ENCODE measurements at regions not wholly inside any gene's neighbourhood (a gene's known extent, or its start where the extent isn't known, plus 50 kb on each side); places are given as distances from the start of the nearest gene placed in this dataset.

DNA sequence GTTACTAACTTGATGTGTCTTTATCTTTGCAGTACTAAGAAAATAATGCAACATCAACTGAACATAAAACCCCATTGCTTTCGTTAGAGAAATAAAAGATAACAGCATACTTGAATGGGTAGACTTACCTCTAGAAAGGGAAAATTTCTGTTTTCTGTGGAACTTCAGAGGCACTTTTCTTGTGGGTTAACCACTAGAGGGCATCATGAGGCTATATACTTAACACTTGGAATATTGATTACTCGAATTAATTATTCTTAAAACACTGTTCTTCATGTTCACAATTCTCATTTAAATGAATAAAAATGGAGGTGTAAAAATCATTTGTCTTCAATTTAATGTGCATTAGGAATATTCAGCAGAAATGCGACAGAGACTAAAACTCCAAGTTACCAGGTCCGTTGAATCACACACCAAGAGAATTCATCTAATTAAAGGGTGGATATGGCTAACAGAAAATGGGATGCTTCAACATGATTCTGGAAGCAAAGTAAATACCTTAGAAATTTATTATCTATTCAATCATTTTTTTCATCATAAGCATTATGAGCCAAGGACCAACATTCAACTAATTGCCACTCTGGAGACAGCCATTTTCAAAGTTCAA is 330.8 kb upstream of the PREP start:
- TF ChIP-seq, protein P1, sequence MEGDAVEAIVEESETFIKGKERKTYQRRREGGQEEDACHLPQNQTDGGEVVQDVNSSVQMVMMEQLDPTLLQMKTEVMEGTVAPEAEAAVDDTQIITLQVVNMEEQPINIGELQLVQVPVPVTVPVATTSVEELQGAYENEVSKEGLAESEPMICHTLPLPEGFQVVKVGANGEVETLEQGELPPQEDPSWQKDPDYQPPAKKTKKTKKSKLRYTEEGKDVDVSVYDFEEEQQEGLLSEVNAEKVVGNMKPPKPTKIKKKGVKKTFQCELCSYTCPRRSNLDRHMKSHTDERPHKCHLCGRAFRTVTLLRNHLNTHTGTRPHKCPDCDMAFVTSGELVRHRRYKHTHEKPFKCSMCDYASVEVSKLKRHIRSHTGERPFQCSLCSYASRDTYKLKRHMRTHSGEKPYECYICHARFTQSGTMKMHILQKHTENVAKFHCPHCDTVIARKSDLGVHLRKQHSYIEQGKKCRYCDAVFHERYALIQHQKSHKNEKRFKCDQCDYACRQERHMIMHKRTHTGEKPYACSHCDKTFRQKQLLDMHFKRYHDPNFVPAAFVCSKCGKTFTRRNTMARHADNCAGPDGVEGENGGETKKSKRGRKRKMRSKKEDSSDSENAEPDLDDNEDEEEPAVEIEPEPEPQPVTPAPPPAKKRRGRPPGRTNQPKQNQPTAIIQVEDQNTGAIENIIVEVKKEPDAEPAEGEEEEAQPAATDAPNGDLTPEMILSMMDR (IDR thresholded peaks at IDR 0.05), result peak; percentile 29; the same call in 2 of the 3 replicates
- TF ChIP-seq POLR2A (IDR thresholded peaks at IDR 0.05; ENCODE audit: low read length) (no peak), JUNB (IDR thresholded peaks at IDR 0.05) (no peak), HOXB5 (CRISPR knock-in tag; IDR thresholded peaks at IDR 0.05) (no peak), CHD2 (IDR thresholded peaks at IDR 0.05; ENCODE audit: low read length, partially characterized antibody) (no peak), JUN (IDR thresholded peaks at IDR 0.05) (no peak)
- TF ChIP-seq, protein P2, sequence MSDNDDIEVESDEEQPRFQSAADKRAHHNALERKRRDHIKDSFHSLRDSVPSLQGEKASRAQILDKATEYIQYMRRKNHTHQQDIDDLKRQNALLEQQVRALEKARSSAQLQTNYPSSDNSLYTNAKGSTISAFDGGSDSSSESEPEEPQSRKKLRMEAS (IDR thresholded peaks at IDR 0.05), result no peak
- TF ChIP-seq, protein P3, sequence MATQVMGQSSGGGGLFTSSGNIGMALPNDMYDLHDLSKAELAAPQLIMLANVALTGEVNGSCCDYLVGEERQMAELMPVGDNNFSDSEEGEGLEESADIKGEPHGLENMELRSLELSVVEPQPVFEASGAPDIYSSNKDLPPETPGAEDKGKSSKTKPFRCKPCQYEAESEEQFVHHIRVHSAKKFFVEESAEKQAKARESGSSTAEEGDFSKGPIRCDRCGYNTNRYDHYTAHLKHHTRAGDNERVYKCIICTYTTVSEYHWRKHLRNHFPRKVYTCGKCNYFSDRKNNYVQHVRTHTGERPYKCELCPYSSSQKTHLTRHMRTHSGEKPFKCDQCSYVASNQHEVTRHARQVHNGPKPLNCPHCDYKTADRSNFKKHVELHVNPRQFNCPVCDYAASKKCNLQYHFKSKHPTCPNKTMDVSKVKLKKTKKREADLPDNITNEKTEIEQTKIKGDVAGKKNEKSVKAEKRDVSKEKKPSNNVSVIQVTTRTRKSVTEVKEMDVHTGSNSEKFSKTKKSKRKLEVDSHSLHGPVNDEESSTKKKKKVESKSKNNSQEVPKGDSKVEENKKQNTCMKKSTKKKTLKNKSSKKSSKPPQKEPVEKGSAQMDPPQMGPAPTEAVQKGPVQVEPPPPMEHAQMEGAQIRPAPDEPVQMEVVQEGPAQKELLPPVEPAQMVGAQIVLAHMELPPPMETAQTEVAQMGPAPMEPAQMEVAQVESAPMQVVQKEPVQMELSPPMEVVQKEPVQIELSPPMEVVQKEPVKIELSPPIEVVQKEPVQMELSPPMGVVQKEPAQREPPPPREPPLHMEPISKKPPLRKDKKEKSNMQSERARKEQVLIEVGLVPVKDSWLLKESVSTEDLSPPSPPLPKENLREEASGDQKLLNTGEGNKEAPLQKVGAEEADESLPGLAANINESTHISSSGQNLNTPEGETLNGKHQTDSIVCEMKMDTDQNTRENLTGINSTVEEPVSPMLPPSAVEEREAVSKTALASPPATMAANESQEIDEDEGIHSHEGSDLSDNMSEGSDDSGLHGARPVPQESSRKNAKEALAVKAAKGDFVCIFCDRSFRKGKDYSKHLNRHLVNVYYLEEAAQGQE (IDR thresholded peaks at IDR 0.05), result no peak
